C4-2B (cell line): ENCODE measurements at regions not wholly inside any gene's neighbourhood (a gene's known extent, or its start where the extent isn't known, plus 50 kb on each side); places are given as distances from the start of the nearest gene placed in this dataset.

Experiments
- ZFX ChIP-seq: fragments of 450-650 bp; IDR thresholded peaks from 2 replicates; pipeline ENCODE4 v1.6.1; 2017
- TF ChIP-seq, protein P1 (sequence below): fragments of 450-650 bp; conservative IDR thresholded peaks from 2 replicates; pipeline ENCODE4 v1.5.1; 2017; ENCODE audit warnings: mild to moderate bottlenecking

DNA sequence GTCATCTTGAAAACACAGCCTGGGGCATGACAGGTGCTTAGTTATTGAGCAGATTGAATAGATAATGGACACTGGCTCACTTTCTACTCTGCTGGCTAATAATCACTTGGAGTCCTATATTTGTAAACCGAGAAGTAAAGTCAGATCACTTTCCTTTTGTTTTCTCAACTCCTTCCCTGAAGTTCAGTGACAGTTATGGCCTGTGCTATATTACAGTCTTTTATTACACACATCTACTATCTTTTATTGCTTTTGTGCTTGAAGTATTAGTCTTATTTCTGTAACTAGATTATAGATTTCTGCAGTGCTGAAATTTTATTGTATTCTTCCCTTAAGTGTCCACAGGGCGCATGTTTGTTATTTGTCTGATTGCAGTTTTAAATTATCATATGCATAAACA is 136.4 kb upstream of the TAC1 start:
- TF ChIP-seq, protein P1, sequence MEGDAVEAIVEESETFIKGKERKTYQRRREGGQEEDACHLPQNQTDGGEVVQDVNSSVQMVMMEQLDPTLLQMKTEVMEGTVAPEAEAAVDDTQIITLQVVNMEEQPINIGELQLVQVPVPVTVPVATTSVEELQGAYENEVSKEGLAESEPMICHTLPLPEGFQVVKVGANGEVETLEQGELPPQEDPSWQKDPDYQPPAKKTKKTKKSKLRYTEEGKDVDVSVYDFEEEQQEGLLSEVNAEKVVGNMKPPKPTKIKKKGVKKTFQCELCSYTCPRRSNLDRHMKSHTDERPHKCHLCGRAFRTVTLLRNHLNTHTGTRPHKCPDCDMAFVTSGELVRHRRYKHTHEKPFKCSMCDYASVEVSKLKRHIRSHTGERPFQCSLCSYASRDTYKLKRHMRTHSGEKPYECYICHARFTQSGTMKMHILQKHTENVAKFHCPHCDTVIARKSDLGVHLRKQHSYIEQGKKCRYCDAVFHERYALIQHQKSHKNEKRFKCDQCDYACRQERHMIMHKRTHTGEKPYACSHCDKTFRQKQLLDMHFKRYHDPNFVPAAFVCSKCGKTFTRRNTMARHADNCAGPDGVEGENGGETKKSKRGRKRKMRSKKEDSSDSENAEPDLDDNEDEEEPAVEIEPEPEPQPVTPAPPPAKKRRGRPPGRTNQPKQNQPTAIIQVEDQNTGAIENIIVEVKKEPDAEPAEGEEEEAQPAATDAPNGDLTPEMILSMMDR = no peak
- TF ChIP-seq ZFX = no peak
